NCI-H1930 (cell line): ENCODE measurements at regions not wholly inside any gene's neighbourhood (a gene's known extent, or its start where the extent isn't known, plus 50 kb on each side); places are given as distances from the start of the nearest gene placed in this dataset.

Experiments used
- DNase-seq, 2 experiments: peaks; one replicate each; lab custom pipeline; 2025; lab: John Stamatoyannopoulos, UW

- no peak for DNase-seq
Measured at GRCh38 chr18:57202881-57203280, 56.0 kb downstream of the BOD1L2 start.

- DNase-seq = no peak
Measured at GRCh38 chr18:57205641-57206040, 58.8 kb downstream of the BOD1L2 start.

GRCh38 chr18:57207124-57207916, 60.4 kb downstream of the BOD1L2 start:
- DNase-seq = no peak

DNA sequence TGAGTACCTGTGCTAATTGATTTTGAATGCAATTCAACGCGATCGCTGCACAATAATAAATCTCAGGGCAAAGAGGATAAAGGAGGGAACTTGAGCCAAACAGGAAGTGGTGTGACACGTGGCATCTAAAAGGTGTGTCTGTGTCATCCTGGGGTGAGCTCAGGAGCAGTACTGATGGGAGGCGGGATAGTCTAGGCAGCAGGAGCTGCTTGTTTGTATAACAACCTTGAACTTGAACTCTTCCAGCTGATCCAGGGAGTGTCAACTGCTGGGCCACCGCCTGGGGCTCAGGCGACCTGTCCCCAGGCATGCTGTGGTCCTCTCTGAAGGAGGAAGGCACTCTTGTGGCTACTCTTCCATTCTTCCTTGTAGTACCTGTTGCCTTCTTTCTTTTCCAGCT, 61.2 kb downstream of the BOD1L2 start:
- no peak for DNase-seq

- DNase-seq = no peak
Measured at GRCh38 chr18:57209713-57210106, 62.8 kb downstream of the BOD1L2 start.

GRCh38 chr18:57210107-57210715, 63.3 kb downstream of the BOD1L2 start:
- no peak for DNase-seq

DNA sequence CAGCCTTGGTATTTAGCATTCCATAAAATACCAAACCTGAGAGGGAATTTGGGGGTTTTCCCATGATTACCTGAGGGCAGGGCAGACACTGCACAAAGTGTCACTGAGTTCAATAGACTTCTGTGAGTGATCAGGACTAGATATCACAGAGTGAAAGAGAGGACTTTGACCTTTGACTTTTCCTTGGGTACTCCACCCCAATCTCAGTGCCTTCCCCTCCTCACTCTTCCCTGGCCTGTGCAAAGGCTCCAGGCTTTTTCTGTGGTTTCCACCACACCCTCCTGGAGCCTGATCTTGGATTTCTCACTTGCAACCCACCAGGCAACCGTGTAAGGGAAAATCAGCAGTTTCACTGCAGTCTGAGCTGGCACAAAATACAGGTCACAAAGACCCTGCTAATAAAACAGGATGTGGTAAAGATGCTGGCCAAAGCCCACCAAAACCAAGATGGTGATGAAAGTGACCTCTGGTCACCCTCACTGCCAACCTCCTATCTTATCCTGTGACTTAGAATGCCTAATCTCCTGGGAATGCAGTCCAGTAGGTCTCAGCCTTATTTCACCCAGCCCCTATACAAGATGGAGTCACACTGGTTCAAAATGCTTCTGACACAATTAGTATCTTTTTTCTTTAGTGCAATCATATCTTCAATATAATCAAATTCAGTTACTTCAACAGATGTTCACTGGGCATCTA, 64.0 kb downstream of the BOD1L2 start:
- no peak for DNase-seq

GRCh38 chr18:57211412-57211750, 64.5 kb downstream of the BOD1L2 start:
- no peak for DNase-seq

GRCh38 chr18:57211776-57212175, 64.9 kb downstream of the BOD1L2 start:
- DNase-seq = no peak

DNA sequence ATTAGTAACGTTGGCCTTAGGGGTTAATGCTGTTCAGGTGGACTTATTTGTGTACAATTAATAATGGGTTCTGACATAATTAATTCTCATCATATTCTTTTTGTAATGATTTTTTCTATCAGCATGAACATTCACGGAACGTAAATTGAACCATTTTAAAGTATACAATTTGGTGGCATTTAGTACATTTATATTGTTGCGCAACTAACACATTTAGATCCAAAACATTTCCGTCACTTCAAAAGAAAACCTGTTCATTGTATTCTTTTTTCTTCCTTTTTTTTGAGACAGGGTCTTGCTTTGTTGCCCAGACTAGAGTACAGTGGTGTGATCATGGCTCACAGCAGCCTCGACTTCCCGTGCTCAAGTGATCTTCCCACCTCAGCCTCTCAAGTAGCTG, 65.8 kb downstream of the BOD1L2 start:
- no peak for DNase-seq

- DNase-seq = no peak
Measured at GRCh38 chr18:57214976-57215375, 68.1 kb downstream of the BOD1L2 start.

DNA sequence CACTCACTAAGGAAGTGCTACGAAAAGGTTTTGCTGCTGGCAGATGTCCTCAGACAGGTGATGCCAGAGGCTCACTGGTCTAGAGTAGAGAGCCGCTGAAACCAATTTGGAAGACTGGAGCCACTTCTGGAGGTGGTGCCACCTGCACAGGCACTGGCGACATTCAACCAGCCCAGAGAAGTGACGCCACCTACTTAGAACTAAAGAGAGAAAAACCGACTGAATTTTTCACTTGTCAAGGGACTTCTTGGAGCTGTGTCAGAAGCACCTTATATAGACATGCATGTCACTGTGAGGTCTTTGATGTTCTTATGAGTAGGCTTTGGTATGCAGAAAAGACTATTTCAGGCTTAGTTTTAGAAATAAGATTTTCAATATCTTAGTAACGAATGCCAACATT, 71.4 kb downstream of the BOD1L2 start:
- no peak for DNase-seq

DNA sequence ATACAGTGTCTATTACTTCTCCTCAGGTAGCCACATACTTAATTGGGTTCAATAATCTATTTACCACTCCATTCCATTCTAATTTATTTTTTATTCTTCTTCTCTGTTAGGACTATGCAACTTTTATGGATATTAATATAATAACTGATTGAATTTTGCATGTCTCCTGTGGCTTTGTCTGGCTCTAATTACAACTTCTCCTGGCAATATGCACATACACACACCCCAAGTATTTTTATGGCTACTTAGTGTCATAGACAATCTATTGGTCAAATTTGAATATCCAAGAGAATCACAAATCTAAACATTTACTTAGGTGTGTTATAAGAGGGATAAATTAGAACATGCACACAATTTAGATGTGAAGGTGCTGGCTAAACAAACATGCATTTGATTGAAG, 73.1 kb downstream of the BOD1L2 start:
- no peak for DNase-seq

DNA sequence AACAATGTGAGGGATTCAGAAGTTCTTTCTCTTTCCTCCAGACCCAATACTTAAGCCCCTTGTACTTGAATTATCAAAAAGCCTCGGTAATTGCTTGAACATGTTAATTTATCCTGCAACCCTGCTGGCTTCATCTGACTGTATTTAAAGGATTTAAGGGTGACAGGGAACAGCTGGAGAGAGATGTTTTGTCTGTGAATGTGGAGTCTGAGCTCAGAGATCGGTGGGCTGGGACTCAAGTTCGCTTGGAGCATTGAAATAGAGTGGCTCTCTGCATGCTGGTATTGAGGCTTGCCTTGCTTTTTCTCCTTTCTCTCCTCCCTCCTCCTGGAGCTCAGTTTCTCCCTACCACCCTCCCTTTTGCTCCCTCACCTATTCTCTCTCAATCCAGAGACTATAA, 73.6 kb downstream of the BOD1L2 start:
- DNase-seq = no peak

DNA sequence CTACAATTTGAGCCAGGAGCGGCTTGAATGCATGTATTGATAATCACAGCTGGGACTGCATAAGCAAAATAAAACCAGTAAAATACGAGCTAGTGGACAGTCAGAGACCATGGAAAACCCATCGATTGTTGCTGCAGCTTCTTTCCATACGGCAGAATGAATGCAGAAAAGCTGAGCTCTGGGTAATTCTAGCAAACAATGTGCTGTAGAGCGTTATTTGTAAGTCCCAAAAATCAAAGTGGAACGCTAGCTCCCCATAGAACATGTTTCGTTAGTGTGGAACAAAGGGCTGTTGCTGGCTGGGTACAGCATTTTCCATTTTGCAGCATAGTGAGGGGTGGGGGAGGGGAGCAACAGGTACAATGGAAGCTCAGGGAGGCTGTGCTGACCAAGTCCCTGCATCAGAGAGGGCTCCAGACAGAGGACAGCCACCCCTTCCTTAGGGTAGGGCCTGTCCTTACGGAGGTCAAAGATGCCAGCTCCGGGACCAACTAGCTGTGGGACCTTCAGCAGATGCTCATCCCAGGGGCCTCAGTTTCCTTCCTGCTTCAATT, 74.1 kb downstream of the BOD1L2 start:
- no peak for DNase-seq

DNA sequence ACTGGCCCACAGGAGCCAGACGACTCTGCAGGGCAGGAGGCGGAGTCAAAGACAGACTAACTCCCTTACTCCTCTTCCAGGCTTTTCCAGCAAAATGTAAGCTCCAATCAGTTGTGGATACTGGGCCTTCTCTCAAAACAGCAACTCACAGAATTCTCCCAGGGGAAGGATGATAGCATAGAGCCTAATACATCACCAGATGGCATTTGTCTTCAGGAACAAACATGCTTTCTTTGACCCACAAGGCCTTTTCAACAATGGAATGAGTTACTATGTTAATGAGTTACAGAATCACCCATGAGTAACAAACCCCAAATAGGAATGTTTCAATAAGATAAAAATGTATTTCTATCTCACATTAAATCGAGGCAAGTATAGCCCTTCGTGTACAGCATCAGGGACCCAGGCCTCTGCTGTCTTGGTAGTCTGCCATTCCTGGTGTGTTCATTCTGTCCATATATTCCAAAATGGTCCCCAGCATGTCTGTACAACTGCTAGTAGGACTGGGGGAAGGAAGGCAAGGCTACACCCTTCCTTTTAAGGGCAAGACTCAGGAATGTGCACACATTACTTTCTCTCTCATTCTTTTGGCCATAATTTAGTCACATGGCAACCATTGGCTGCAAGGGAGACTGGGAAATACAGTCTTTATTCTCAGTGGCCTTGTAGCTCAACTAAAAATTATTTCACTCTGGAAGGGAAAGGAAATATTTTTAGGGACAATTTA, 76.4 kb downstream of the BOD1L2 start:
- DNase-seq = no peak

DNA sequence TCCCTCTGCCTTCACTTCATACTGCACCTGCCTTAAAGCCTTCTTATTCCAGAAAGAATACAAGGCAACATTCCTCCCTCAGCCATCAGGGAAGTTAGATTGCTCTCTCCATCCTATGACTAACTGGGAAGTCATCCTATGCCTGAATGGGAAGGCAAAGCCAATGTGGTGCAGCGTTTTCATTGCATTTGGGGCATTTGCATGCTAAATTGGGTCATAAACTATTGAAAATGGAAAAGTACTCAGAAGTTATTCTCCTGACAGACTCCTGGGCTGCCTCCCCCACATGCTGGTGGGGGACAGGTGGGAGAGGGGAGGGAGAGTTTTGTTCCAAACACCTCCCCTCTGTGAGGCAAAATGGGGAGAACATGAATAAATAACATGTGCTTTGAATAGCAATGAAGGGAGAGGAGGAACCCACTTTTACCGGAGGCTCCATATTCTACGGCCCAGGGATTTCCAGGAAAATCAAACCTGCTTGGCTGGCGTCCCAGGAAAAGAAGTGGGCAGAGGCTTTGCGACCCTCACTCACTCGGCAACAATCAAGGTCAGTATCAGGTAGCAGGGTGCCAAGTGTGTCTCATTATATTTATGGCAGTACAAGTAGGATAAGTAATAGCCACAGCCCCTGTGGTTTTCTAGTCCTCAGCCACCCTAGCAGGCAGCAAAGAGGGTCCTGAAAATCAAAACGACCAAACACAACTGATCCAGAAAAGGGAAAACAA, 84.1 kb downstream of the BOD1L2 start:
- no peak for DNase-seq

DNA sequence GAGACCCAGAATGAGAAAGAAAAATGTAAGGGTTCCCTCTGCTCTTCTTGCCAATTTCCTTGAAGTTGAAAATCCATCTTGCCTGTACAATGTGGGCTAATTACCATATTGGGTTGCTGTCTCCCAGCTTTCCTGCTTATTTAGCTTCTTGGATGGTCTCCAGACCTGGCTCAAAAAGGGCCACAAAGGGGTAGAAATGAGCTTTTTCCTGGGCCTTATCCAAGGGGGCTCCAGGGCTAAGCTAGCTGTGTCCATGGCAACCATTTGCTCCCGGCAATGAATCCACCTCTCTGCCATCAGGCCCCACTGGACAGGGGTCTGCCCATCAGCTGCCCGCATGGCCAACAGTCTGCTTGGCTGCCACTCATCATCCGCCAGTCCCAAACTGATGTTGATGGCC, 85.0 kb downstream of the BOD1L2 start:
- DNase-seq = no peak

- DNase-seq = no peak
Measured at GRCh38 chr18:57234346-57234745, 87.5 kb downstream of the BOD1L2 start.

DNA sequence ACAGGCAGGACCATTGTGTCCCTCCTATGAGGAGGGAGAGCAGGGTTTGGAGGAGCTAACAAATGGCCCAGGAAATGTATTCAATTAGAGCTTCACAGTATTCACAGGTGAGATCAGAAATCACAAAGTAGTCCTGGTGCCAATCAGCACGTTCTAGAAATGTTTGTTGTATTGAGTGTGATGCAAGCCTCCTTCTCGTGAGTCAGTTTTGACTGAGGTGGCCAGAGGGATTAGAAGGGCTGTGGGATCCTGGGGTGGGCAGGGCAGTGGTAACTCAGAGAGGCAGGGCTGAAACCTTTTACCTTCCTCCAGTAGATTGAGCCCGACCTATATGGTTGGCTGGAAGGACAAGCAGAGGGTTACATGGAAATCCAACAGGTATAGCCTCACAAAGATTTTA, 95.0 kb downstream of the BOD1L2 start:
- no peak for DNase-seq

DNA sequence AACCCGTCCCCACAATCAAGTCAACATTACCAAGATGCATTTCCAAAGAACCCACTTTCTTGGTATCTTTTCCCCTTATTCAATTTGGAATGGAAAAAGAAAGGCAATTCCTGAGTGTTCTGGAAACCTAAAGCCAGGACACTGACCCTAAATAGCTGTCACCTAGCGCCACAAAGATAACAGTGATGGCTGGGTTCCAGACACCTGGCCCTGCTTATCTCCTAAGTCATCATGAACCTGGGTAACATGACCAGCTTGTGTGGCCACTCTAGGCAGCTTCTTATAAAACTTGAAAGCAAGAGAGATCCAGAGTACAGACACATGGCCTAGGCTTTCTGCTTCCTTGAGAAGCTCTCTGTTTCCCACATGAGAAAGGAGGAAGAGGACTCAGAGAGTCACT, 95.4 kb downstream of the BOD1L2 start:
- DNase-seq = no peak
